ENCODE measurements at regions not wholly inside any gene's neighbourhood (a gene's known extent, or its start where the extent isn't known, plus 50 kb on each side); places are given as distances from the start of the nearest gene placed in this dataset.

DNA sequence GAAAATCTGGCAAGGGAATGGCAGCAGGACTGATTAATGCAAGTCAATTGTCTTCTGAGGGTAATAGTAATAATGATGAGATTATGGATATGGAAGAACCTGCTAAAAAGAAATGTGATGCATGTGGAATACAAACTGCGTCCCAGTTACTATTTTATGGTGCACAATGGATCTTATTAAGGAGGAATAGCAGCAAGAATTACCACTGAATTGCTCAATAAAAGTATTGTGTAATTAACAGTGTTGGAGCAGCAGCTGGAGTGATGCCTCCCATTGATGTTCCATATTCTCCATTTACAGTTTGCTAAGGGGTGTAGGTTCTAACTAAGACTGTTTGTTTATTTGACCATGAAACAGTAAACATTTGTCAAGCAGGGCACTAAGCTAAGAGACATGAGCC lies 167.9 kb downstream of the HRH4 start:
- DNase-seq: no peak

- DNase-seq: no peak
Measured at GRCh38 chr18:24629921-24630320, 169.5 kb downstream of the HRH4 start.

DNA sequence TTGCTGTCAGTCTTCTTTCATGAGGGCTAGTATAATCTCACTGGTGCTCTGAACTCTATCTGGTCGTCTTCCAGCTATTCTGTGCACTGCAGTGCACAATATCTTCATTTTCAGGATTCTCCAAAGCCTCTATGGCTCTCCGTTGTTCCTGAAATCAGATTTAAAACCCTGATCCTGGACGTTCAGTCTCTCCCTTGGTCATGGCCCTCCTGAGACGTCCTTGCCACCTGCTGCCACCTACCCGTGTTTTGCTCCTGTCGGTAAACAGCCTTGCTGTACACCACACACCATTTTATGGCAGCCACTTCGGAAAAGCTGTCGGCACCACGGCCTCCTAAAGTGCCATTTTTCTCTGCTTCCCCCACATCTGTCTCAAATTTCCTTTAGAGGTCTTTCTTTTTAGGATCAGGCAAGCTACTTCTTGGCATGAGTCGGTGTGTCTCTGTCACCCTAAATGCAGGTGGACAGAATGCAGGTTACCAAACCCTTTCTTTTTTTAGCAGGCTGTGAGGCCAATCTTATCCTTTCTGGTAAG lies 170.0 kb downstream of the HRH4 start:
- DNase-seq: no peak

DNA sequence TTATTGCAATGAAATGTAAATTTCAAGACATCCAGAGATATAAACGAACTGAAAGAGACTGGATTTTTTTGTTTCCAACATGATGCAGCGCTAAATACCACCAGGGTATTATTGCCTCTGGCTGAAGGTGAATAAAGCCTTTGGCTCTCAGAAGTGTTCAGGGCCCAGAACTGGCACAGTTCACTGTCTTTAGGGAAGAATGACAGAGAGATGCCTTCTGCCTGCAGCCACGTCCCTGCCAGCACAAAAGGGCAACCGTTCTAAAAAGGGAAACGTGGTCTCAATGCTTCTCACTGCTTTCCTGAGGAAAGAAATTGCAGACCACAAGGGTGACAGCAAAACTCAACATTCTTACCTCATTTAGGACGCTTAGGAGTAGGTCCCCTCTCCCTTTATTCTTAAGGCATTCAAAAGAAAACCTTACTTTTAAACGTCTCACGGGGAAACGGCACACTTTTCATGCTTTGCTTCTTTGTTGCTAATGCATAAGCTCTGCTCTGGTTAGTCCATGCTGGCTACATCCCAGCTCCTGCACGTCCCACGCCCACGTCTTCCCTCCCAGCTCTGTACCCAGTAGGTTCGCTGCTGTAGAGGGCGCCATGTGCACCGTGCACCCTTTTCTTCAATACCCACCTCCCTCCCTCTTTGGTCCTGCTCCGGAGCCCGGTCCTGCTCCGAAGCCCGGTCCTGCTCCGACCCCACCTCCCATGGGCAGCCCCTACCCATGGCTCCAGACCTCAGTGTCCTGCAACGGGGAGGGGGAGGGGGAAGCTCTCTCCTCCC lies 171.0 kb downstream of the HRH4 start:
- no peak for DNase-seq

DNA sequence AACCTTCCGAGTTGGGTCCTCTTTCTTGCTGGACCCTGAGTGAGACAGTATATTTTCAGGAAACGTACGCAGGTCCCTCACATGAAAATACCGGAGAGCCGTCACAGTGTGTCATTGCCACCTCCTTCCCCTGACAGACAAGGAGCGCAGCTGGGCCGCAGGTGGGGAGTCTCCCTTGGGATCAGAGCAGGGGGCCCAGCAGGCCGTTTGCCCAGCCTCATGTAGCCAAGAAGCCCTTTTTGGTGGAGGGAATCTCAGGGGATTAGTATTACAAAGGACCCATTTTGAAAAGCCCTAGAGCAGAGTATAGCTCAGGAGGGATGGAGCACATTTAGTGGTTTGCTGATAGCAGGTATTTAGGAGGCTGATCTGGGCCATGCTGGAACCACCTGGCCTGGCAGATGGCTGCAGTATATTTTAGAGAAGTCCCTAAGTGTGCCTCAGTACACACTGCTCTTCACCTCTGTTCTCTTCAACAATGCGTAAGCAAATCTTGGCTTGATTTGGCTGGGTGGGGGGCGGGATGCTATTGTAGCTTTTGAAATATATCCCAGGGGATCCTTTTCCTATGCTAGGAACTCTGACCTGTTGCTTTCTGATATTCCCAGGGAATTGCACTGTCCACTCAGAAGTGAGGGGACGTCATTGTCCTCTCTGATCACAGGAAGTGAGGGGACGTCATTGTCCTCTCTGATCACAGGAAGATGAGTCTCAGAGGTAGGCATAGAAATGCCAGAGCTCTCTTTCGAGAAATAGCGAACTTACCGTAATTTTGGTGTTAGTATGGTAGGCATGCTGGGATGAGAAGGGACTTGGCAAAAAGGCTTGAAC lies 171.9 kb downstream of the HRH4 start:
- no peak for DNase-seq

DNA sequence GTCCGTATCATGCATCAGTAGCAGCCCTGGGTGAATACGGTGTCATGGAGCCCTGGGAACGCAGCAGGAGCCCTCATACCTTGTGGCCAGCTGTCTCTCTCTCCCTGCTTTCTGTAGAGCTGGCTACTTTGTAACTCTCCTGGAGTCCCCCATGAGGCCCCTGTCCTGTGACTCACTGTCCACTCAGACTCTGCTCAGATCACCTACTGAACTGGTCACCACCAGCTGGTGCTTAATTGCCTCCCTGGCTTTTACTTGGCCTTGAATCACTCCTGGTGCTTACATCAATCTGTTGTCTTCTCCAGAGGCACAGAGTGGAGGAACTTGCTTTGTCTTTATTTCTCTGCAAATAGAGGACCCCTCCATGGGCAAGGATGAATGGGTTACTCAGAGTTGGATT lies 172.7 kb downstream of the HRH4 start:
- no peak for DNase-seq

DNA sequence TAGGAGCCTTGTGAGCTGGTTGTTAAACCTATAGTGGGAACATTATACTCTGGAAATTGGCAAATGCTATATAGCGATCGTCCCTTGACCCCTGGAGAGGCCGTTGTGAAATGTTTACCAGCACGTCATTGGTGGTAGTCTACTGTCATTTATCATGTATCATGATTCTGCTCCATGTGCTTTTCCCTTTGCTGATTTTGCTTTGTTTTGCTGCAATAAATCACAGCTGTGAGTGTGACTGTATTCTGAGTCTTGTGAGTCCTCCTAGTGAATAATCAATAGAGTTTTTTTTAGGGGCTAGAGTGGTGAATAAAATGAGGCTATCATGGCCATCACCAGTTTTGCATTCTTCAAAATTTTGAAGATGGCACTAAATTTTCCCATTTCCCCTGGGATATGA lies 189.1 kb downstream of the HRH4 start:
- DNase-seq: no peak

DNA sequence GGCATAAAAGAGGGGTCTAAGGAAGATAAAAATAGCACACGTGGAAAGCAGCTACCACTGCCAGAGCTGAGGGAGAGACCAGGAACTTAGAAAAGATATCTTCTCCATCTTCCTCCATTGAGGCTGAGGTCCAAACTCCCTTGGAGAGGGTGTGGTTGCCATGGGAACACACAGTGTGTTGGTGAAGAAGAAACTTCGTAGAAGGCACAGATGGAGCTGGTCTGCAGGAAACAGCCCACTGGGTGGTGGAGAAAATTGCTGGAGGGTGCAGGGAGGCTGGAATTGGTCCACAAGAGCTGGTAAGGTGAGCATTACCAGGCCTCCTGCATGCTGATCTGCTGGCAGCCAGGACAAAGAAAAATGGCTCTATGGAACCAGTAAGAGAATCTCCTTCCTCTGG lies 191.0 kb downstream of the HRH4 start:
- no peak for DNase-seq

DNA sequence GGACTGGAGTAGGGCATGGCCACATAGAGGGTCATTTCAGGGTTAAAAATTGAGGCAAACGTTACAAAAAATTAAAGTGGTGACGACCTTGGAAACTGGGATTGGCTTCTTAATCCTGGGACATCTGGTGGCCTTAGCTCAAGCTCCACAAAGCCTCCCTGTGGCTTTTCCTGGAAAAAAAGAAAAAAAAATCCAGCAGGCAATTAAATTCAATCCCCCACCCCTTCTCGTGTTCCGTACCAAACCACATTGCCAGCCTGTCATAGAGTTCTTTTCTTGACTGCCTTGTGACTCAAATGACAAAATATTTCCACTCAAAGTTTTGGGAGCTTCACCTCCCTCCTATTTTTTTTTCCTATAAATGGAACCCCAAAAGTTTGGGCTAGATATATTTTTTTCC lies 195.6 kb downstream of the HRH4 start:
- no peak for DNase-seq

DNA sequence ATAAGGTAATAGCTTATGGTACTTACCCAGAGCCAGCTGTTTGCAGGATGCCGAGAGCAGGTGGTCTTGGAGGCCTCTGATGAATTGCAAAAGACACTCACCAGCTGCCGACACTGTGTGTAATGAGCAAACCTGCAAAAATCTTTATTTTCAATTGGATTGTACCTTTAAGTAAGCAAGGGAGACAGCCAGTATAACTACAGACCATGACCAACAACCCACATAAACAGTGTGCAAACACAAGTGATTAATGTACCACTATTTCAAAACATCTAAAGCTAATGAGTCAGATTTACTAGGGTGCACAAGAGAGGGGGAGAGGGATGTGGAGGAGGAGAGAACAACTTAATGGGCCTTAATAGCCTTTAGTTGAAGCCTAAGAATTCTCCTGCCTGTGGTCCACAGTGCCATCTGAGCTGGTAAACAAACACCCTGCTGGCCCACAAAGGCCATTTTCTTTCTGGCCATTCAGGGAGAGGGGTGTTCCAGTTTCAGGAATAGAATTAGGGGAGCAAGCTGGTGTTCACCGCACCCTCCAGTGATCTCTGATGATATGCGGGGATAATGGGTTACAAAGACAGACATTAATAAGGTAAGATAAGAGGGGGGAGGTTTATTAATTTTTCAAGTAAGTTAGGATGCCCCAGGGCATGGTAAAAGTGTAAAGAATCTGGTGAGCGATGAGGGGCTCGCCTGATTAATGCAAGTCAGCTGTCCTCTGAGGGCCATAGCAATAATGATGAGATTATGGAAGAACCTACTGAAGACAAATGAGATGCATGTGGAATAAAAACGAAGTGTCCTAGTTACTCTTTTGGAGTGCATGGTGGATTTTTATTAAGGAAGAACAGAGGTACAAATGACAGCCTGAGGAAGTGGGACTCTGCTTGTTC lies 196.4 kb downstream of the HRH4 start:
- no peak for DNase-seq

DNA sequence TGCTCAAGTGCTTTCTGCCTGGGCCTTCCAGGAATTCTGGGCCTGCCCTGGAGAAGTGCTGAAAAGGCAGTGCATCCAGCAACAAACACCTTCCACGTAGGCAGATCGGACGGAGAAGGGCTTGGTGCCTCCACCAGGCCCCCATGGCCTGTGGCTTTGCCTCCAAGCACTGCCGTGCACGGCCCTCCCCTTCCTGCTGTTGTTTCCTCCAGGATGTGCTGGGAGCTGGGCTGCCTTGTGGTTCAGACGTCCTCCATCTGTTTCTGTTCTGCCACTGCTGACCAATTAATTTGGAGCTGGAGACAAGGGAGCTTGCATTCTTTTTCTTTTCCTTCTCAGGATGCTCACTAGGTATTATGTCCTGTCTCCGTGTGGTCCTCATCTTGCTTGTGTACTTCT lies 197.0 kb downstream of the HRH4 start:
- no peak for DNase-seq

DNA sequence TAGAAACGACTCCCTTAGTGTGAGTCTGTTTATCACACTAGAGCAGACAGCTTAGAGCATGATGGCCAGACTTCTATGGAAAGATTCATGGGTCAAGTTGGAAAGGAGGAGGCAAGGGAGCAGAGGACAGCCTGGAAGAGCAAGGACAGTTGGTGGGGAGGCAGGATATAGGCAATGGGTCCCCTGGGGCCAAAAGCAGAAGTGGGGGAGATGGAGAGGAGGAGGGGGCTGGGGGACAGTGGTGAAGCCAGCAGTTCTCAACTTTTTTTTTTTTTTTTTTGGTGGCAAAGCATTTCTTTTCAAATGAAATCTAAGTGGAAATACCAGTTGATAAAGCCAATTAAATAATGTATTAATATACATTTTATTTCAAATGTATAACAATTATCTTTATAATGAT lies 197.9 kb downstream of the HRH4 start:
- DNase-seq: no peak

GRCh38 chr18:24659827-24660720 lies 199.6 kb downstream of the HRH4 start:
- DNase-seq: no peak

- no peak for DNase-seq
Measured at GRCh38 chr18:24660956-24661355, 200.5 kb downstream of the HRH4 start.

- DNase-seq: no peak
Measured at GRCh38 chr18:24662412-24662821, 202.0 kb downstream of the HRH4 start.

DNA sequence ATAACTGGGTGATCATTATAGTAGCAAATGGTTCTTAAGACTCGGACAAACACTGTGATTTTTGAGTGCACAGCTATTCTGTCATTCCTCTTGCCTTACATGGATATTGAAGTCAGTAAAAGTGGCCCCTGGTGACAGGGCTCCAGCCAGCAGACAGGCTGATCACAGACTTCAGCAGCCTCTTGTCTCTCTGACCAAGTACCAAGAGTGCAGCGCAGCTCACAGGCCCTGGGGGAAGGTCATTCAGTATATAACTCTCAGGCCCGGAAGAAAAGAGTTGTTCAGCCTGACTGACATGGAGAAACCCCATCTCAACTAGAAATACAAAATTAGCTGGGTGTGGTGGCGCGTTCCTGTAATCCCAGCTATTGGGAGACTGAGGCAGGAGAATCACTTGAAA lies 202.6 kb downstream of the HRH4 start:
- no peak for DNase-seq

- DNase-seq: no peak
Measured at GRCh38 chr18:24669015-24669414, 208.6 kb downstream of the HRH4 start.

- DNase-seq: no peak
Measured at GRCh38 chr18:24669502-24669901, 209.1 kb downstream of the HRH4 start.

DNA sequence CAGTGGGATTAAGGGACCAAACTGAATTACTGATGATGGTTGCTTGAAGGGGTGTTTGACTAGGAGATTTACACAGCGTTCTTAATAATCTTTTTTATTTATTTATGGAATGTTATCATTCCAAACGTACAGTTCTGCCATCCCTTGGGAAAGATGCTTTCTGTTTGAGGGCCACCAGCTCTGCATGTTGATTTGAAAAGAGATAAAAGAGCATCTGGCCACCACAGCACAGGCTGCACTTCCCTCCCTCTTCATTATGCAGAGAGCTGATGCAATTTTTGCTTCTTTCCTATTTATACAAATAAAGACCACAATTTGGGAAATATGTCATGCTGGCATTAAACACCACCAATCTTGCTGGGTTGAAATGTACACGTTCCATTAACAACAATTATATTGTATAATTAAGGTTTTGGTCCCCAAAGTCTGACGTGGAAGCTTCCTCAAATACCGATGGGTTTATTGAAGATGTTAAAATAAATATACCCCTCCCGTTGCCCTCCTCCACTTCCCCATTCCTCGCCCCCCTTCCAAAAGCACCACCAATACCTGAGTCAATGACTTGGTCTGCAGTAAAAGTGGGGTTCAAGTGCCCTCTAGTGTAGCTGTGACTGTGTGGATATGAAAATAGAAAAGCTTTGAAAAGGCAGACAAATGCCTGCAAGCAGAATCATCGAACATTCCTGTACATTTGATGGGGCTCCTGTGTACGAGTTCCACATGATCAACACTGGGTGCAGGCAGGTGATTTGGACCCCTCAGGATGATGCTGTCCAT lies 211.9 kb downstream of the HRH4 start:
- no peak for DNase-seq

- no peak for DNase-seq
Measured at GRCh38 chr18:24674200-24674599, 213.8 kb downstream of the HRH4 start.

DNA sequence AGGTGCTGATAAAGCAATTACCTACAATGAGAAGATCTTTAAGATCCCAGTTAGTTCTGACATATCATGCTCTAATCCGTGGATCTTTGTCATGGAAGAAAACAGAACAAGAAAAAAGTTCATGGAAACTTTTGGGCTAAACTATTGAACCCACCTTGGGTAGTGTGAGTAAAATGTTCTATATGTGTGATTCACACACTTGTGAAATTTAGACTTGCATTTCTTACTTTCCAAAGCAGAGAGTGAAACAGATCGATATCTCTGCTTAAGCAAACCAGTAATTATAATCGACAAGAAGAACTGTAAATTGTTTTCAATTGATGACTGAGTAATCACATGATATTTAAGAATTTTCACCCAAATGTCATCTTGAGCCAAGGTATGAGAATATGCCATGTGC lies 214.2 kb downstream of the HRH4 start:
- no peak for DNase-seq

Data from stimulated activated CD4-positive, alpha-beta T cell treated with anti-CD3 and anti-CD28 coated beads, Interleukin-1b, Interleukin-23, amount 100 ng/mL, for 48 hours (primary cell).